ENCODE measurements at regions not wholly inside any gene's neighbourhood (a gene's known extent, or its start where the extent isn't known, plus 50 kb on each side); places are given as distances from the start of the nearest gene placed in this dataset.

GRCh38 chr22:48141301-48141700 lies 1378.9 kb downstream of the TBC1D22A start:
- no peaks in the 10 kb centered on the region for H3K4me1 ChIP-seq (ENCODE audit: control insufficient read depth, insufficient read depth, low read length)
- no peak overlapping the region for H3K27ac ChIP-seq (ENCODE audit: insufficient read depth, low read length)
- H3K9me1 ChIP-seq (ENCODE audit: insufficient read depth, low read length): no peaks in the 10 kb centered on the region
- H2AK5ac ChIP-seq (ENCODE audit: low read depth, low read length): no peak overlapping the region
- no peaks in the 10 kb centered on the region for H4K20me1 ChIP-seq (ENCODE audit: insufficient read depth, low read length)
- H3K36me3 ChIP-seq (ENCODE audit: control insufficient read depth, insufficient read depth, low read length): no peaks in the 10 kb centered on the region
- H3K4me3 ChIP-seq (ENCODE audit: insufficient read depth, low read depth, low read length): no peak overlapping the region
- intact Hi-C loops (cut with micrococcal nuclease): no loop called here
- BruUV-seq (replicated peaks): no TSS peak
- no peaks in the 10 kb centered on the region for H3K27me3 ChIP-seq (ENCODE audit: control insufficient read depth, insufficient read depth, low read length)
- no peaks in the 10 kb centered on the region for H3K79me1 ChIP-seq (ENCODE audit: low read depth in 1 of 2, low read length in 2 of 2)
- WGBS, 2 experiments (ENCODE audit: extremely low coverage in 2 of 2, insufficient read length in 1 of 2): 0% methylated on average over 2 of the region's 10 CpGs; no CpG with 5 or more reads in 1 of the 2 experiments
- no peak overlapping the region for H3K4ac ChIP-seq (ENCODE audit: low read depth, low read length)
- peaks cover 63% of the 10 kb centered on the region for H3K9me3 ChIP-seq (ENCODE audit: control insufficient read depth, insufficient read depth, low read length)
- H2BK20ac ChIP-seq (ENCODE audit: low read depth, low read length): no peak overlapping the region
- H2BK15ac ChIP-seq (ENCODE audit: low read depth, low read length): no peak overlapping the region
- H3K14ac ChIP-seq (replicated peaks; ENCODE audit: low read depth, low read length): no peak overlapping the region
- no peak overlapping the region for H3K23ac ChIP-seq (ENCODE audit: low read depth, low read length)
- dilution Hi-C loops (cut with HindIII; ENCODE audit: low sequenced_read_pairs, unreplicated experiment): no loop called here
- no peak for TF ChIP-seq USF2 (IDR thresholded peaks at IDR 0.05; ENCODE audit: low read depth, low read length)
- TF ChIP-seq SMC3 (IDR thresholded peaks at IDR 0.05; ENCODE audit: low read depth, low read length): no peak
- no peak for TF ChIP-seq MXI1 (IDR thresholded peaks at IDR 0.05; ENCODE audit: borderline replicate concordance, low read depth, low read length)
- TF ChIP-seq, protein P1, sequence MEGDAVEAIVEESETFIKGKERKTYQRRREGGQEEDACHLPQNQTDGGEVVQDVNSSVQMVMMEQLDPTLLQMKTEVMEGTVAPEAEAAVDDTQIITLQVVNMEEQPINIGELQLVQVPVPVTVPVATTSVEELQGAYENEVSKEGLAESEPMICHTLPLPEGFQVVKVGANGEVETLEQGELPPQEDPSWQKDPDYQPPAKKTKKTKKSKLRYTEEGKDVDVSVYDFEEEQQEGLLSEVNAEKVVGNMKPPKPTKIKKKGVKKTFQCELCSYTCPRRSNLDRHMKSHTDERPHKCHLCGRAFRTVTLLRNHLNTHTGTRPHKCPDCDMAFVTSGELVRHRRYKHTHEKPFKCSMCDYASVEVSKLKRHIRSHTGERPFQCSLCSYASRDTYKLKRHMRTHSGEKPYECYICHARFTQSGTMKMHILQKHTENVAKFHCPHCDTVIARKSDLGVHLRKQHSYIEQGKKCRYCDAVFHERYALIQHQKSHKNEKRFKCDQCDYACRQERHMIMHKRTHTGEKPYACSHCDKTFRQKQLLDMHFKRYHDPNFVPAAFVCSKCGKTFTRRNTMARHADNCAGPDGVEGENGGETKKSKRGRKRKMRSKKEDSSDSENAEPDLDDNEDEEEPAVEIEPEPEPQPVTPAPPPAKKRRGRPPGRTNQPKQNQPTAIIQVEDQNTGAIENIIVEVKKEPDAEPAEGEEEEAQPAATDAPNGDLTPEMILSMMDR (conservative IDR thresholded peaks at IDR 0.05; ENCODE audit: low read depth, low read length): no peak
- no peak for TF ChIP-seq CHD1 (IDR thresholded peaks at IDR 0.05; ENCODE audit: low read depth, low read length)
- no peak for TF ChIP-seq BHLHE40 (IDR thresholded peaks at IDR 0.05; ENCODE audit: low read depth, low read length)
- no peak for TF ChIP-seq CEBPB (IDR thresholded peaks at IDR 0.05; ENCODE audit: low read depth, low read length)
- TF ChIP-seq POLR2A (IDR thresholded peaks at IDR 0.05; ENCODE audit: low read depth, low read length): no peak
- no peak overlapping the region for H4K8ac ChIP-seq (ENCODE audit: low read depth in 2 of 2, low read length in 2 of 2)
- H3K4me2 ChIP-seq (ENCODE audit: low read depth, low read length): no peak overlapping the region
- H2BK120ac ChIP-seq (ENCODE audit: low read depth, low read length): no peak overlapping the region
- no peak overlapping the region for H3K56ac ChIP-seq (ENCODE audit: extremely low read depth, insufficient read depth, low read length)
- H2AK9ac ChIP-seq (replicated peaks; ENCODE audit: low read depth, low read length, poor library complexity): no peak overlapping the region
- no peak overlapping the region for H3K18ac ChIP-seq (ENCODE audit: low read depth, low read length)
- H4K91ac ChIP-seq (ENCODE audit: insufficient read depth, low read depth, low read length): no peak overlapping the region
- no peak for ATAC-seq (ENCODE audit: low read depth)
- CTCF ChIA-PET: no interaction called here
- POLR2A ChIA-PET (ENCODE audit: unreplicated experiment): no interaction called here
- DNase-seq: no peak
- H3K9ac ChIP-seq (ENCODE audit: low read depth, low read length): no peak overlapping the region
- in situ Hi-C loops (cut with MboI; ENCODE audit: low sequenced_read_pairs): no loop called here
- H2BK5ac ChIP-seq (ENCODE audit: low read depth, low read length, poor library complexity, severe bottlenecking): no peak overlapping the region
- H4K5ac ChIP-seq (ENCODE audit: low read depth, low read length): no peak overlapping the region
- H2AFZ ChIP-seq (replicated peaks; ENCODE audit: low read length, poor library complexity): no peak overlapping the region

All from IMR-90 (cell line).